ENCODE measurements at regions not wholly inside any gene's neighbourhood (a gene's known extent, or its start where the extent isn't known, plus 50 kb on each side); places are given as distances from the start of the nearest gene placed in this dataset.

DNA sequence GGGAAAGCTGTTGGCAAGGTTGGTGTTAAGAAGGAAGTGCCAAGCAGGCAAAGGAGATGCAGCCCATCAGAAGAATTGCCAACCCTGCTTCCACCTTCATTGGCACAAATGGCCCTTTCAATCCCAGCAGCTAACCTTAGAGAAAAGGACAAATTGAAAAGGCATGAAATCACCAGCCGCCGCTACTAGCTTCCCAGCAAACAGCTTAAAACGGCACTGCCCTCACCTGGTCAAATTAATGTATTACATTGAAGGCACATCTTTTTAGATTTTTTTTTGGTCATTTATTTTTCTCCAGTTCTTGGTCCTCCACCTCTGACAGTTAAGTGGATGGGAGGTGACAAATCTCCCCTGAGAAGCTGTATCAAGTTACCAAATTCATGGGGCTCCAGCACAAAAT is 51.0 kb upstream of the NHSL2 start:
- Mint-ChIP-seq H3K4me1 (peaks cover 0 to 6% (median 2%) of the 10 kb centered on the region in 3 donors), H3K9me3 (no peaks in the 10 kb centered on the region), H3K27me3 (peaks cover 3 to 36% of the 10 kb centered on the region in 2 donors), H3K4me3 (no peak overlapping the region), H3K27ac (no peak overlapping the region), H3K36me3 (no peaks in the 10 kb centered on the region)
- ChIA-PET CTCF (interaction anchor here (0.5 to 1.0 kb wide), 5 partner anchors 185 to 400 kb away, joined by 3 to 7 read pairs (median 5); no protein-coding TSS in a partner anchor), POLR2A (no interaction called here)
- WGBS (ENCODE audit: insufficient coverage), result no CpG with 5 or more reads among the region's 3 CpGs
- Histone ChIP-seq H3K27ac (ENCODE audit: low read length) (no peak overlapping the region), H3K27me3 (replicated peaks in 1 of 2; ENCODE audit: control insufficient read depth in 2 of 2, extremely low read depth in 1 of 2, insufficient read depth in 2 of 2, low read length in 1 of 2) (peaks cover 0 to 2% of the 10 kb centered on the region in 2 experiments), H3K4me3 (ENCODE audit: control insufficient read depth in 1 of 2, extremely low read depth in 1 of 2, low read length in 1 of 2) (no peak overlapping the region), H3K4me1 (ENCODE audit: control insufficient read depth in 1 of 2, extremely low read depth in 1 of 2, insufficient read depth in 2 of 2, low read length in 2 of 2) (no peaks in the 10 kb centered on the region), H3K36me3 (ENCODE audit: control insufficient read depth in 2 of 2, extremely low read depth in 1 of 2, insufficient read depth in 1 of 2, low read length in 1 of 2) (no peaks in the 10 kb centered on the region), H3K9me3 (no peaks in the 10 kb centered on the region)
- no peak for ATAC-seq (replicated peaks in 1 of 4)
- peak in 26 of 35 experiments; percentile 2 to 53 (median 13) for DNase-seq
